ENCODE measurements at regions not wholly inside any gene's neighbourhood (a gene's known extent, or its start where the extent isn't known, plus 50 kb on each side); places are given as distances from the start of the nearest gene placed in this dataset.

GRCh38 chr4:16448241-16448840, 222.1 kb upstream of the TAPT1 start:
- no peak for FAIRE-seq
- POLR2A ChIA-PET = no interaction called here
- Histone ChIP-seq H3K79me2 (ENCODE audit: control insufficient read depth, insufficient read depth, low read length) (no peaks in the 10 kb centered on the region), H3K27me3 (ENCODE audit: control insufficient read depth in 2 of 2, insufficient read depth in 2 of 2, low read length in 2 of 2) (peaks cover 3 to 7% of the 10 kb centered on the region in 2 experiments), H3K36me3 (ENCODE audit: control insufficient read depth in 2 of 2, extremely low read depth in 1 of 2, insufficient read depth in 2 of 2, low read length in 2 of 2) (no peaks in the 10 kb centered on the region), H3K4me2 (ENCODE audit: insufficient read depth, low read length) (no peak overlapping the region), H3K9ac (replicated peaks; ENCODE audit: extremely low read depth, insufficient read depth, low read length) (no peak overlapping the region), H3K9me1 (replicated peaks; ENCODE audit: control insufficient read depth, extremely low read depth, insufficient read depth, low read length) (no peaks in the 10 kb centered on the region), H2AFZ (ENCODE audit: low read depth, low read length) (no peak overlapping the region), H3K4me3 (replicated peaks in 1 of 3; ENCODE audit: insufficient read depth in 1 of 3, low read depth in 1 of 3, low read length in 3 of 3) (no peak overlapping the region), H3K9me3 (replicated peaks; ENCODE audit: control insufficient read depth, insufficient read depth, low read length) (no peaks in the 10 kb centered on the region), H3K27ac (ENCODE audit: insufficient read depth, low read depth, low read length) (no peak overlapping the region), H3K4me1 (ENCODE audit: control insufficient read depth, extremely low read depth, insufficient read depth, low read length) (no peaks in the 10 kb centered on the region), H4K20me1 (replicated peaks; ENCODE audit: control insufficient read depth, extremely low read depth, insufficient read depth, low read length) (no peaks in the 10 kb centered on the region)
- dilution Hi-C loops (cut with MboI; ENCODE audit: extremely low pct_ligation_motif_present, low sequenced_read_pairs) = no loop called here
- TF ChIP-seq POLR2AphosphoS5 (IDR thresholded peaks at IDR 0.05; ENCODE audit: insufficient read depth, low read depth, low read length) = no peak
- TF ChIP-seq GATA2 (IDR thresholded peaks at IDR 0.05; ENCODE audit: insufficient read depth, insufficient read length, low read depth, low read length) = no peak
- no peak for TF ChIP-seq JUN (IDR thresholded peaks at IDR 0.05; ENCODE audit: borderline replicate concordance, insufficient read depth, insufficient read length, low read depth)
- TF ChIP-seq, protein P1, sequence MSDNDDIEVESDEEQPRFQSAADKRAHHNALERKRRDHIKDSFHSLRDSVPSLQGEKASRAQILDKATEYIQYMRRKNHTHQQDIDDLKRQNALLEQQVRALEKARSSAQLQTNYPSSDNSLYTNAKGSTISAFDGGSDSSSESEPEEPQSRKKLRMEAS (IDR thresholded peaks at IDR 0.05; ENCODE audit: insufficient read depth, insufficient read length) = no peak
- TF ChIP-seq POLR2A (IDR thresholded peaks at IDR 0.05; ENCODE audit: low read depth, low read length) = no peak
- no peak for TF ChIP-seq EZH2 (IDR thresholded peaks at IDR 0.05; ENCODE audit: borderline replicate concordance, low read depth, low read length, severe bottlenecking)
- no peak for TF ChIP-seq MYC (IDR thresholded peaks at IDR 0.05; ENCODE audit: low read depth, low read length)
- TF ChIP-seq FOS (IDR thresholded peaks at IDR 0.05; ENCODE audit: borderline replicate concordance, insufficient read depth, low read length) = no peak
- TF ChIP-seq, protein P2, sequence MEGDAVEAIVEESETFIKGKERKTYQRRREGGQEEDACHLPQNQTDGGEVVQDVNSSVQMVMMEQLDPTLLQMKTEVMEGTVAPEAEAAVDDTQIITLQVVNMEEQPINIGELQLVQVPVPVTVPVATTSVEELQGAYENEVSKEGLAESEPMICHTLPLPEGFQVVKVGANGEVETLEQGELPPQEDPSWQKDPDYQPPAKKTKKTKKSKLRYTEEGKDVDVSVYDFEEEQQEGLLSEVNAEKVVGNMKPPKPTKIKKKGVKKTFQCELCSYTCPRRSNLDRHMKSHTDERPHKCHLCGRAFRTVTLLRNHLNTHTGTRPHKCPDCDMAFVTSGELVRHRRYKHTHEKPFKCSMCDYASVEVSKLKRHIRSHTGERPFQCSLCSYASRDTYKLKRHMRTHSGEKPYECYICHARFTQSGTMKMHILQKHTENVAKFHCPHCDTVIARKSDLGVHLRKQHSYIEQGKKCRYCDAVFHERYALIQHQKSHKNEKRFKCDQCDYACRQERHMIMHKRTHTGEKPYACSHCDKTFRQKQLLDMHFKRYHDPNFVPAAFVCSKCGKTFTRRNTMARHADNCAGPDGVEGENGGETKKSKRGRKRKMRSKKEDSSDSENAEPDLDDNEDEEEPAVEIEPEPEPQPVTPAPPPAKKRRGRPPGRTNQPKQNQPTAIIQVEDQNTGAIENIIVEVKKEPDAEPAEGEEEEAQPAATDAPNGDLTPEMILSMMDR (IDR thresholded peaks at IDR 0.05; ENCODE audit: extremely low read depth in 1 of 2, insufficient read depth in 1 of 2, low read depth in 1 of 2, low read length in 2 of 2) = no peak
- CTCF ChIA-PET = no interaction called here
- BruUV-seq (replicated peaks) = no TSS peak
- no peak for DNase-seq (ENCODE audit: low read depth, low spot score)
- intact Hi-C loops (cut with micrococcal nuclease) = loop anchor here (10.0 kb wide), 2 partner anchors 876 to 996 kb away; no protein-coding TSS in a partner anchor

Data from endothelial cell of umbilical vein (primary cell).